NCI-H1436 treated with DMSO at 0.1 percent for 48 hours (cell line): ENCODE measurements at regions not wholly inside any gene's neighbourhood (a gene's known extent, or its start where the extent isn't known, plus 50 kb on each side); places are given as distances from the start of the nearest gene placed in this dataset.

Experiments used
- DNase-seq: peaks from one replicate; lab custom pipeline; 2025; lab: John Stamatoyannopoulos, UW

DNA sequence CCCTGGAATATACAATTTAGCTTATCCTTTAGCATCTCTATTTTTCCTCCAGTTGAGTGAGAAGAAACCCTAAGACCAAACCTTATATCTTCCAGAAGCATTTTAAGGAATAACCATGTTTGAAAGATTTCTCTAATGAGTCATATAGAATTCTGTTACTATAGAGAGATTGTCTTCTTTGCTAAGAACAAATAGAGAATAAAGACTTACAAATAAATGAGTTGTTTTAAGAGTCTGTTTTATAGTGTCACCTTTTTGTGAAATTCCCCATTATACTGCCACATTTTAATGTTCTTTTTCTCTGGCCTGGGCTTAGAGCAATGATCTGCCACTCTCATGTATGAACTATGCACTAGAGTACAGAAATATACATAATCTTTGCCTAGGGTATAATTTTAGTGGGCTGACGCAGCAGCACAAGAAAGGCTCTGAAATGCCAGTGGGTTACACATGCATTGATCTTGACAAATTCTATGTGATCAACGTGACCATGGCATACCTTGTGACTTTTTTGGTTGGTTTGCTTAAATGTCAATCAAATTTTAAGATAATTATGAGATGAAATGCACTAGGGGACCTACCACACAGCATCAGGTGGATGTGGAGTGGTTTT, 145.1 kb upstream of the MKLN1 start:
- no peak for DNase-seq

DNA sequence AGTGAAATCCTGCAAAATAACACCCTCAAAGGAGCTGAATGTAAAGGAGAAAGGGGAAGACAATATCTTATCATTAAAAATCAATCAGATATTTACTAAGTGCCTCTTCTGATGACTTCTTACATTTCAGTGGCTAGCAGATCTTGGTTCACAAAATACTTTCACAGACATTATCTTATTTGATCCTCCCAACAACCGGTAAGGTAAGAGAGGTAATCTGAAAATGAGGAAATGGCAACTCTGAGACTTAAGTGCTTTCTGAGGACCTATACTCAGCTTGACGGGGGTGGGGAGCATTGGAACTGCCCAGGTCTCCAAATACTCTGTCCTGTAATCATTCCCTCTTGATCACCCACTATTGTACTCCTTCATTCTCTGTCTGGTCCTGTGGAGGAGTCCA, 144.6 kb upstream of the MKLN1 start:
- no peak for DNase-seq

DNA sequence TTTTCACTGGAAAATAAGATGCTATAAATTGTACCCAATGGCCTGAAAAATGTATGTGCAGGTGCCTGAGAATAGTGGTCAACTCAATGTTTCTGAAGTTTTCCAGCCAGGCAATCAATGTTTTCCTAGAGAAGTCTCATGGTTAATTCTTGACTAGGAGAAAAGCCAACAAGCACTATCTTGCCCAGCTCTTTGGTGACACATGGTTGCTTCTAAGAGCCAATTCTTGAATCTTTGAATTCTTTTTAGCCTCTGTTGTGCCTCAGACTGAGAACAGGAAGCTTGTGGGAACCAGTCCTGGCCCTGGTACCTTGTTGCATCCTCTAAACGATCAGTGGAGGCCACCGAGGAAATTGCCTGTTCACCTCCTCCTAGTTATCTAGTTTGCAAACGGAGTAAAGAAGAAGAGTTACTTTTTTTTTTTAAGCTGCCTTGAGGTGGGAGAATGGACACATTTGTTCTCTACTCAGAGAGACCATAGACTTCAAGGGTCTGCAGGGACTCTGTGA, 144.0 kb upstream of the MKLN1 start:
- no peak for DNase-seq

DNA sequence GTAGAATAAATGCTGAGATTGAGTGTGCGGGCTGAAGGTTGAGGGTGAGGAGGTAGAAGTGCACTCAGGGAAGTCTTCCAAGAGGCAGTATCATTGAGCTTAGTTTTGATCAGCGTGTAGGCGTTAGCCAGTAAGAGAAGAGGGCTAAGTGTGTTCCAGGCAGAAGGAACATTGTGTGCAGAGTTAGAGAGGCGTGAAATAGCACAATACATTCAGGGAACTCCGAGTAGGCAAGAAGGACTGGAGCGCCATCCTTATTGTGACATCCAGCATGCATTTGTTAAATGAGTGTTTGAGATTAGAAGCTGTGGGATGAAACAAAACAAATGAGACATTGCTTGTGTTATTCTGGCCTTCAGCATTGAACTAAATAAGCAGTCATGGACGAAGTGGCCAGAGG, 140.9 kb upstream of the MKLN1 start:
- no peak for DNase-seq

DNA sequence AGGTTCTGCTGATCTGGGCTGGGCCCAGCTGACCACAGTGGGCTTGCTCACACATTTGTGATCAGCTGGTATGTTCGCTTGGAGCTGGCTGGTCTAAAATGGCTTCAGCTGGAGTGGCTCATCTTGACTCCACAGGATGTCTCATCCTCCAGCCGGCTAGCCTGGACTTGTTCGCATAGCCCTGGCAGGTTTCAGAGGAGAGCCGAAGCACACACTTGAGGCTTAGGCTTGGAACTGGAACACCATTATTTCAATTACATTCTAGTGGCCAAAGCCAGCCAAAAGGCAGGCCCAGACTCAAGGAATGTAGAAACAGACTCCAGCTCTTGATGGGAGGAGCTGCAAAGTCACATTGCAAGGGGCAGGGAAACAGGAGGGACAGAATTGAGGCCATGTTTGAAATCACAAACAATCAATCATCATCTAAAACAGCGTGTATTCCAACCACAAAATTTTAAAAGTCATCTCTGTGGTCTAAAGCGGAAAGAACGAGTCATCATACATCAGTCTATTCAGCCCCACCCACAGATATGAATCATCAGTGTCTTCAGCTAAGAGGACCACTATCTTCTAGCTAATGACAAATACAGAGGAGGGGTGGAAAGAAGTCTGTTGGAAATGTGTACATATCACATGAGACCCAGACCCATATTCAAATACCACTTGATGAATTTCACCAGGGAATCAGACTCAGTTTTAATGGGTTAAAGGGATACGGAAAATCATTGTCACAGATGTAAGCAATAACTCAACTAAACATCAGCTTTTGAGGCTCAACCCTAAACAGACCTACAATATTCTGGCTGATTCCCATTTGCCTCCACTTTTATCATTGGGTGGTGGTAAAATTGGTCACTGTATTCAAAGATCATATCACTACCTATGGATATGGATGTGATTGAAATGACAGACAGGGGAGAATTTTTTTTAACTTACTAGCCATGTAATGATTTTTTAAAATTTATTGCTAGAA, 139.0 kb upstream of the MKLN1 start:
- DNase-seq: no peak

DNA sequence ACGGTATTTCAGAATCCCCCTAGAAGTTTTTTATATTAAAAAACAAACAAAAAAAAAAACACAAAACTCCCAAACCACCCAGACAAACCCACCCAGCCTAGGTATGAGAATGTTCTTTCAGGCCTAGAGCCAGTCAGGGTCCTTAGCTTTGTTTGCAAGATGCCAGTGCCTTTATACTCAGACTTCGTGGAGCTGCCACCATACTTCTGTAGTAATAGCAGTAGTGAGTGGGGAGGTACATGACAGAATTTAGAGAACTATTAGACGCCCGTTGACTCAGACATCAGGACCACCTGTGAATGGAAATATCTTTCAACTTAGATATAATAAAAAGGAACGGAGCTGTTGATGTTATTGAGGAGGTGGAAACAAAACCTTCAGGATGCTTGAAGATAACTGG, 138.2 kb upstream of the MKLN1 start:
- DNase-seq: no peak

DNA sequence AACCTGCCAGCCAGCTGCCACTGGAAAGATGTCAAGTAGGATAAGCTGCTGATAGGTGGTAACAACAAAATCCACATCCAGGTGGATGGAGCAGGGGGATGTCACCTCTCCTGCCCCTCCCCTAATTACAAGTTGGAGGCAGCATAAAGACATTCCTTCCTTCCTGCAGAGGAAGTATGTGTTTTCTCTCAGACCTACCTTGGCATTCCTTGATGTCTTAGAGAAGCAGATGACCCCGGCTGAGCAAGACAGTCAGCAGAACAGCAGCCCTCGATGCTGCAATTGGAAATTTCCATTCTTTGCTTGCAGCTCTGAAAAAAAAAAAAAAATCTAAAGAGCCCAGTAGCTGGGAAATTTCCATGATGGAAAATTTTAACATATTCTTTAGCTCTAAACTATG, 137.5 kb upstream of the MKLN1 start:
- no peak for DNase-seq

DNA sequence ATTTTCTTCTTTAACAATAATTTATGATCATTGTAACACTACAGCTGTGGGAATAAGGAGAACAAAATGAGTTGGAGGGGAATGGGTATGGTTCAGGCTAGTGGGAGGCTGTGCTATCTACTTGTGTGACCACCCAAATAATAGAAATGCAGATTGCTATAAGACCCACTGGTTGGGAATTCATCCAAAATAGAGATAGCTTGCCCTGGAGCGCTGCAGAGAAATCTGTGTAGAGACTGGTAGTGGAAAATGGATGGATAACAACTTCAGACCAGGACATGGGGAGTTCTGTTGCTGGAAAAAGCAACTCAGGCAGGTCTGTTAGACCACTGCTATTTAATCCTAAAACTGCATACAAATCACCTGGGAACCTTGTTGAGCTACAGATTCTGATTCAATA, 137.1 kb upstream of the MKLN1 start:
- no peak for DNase-seq

DNA sequence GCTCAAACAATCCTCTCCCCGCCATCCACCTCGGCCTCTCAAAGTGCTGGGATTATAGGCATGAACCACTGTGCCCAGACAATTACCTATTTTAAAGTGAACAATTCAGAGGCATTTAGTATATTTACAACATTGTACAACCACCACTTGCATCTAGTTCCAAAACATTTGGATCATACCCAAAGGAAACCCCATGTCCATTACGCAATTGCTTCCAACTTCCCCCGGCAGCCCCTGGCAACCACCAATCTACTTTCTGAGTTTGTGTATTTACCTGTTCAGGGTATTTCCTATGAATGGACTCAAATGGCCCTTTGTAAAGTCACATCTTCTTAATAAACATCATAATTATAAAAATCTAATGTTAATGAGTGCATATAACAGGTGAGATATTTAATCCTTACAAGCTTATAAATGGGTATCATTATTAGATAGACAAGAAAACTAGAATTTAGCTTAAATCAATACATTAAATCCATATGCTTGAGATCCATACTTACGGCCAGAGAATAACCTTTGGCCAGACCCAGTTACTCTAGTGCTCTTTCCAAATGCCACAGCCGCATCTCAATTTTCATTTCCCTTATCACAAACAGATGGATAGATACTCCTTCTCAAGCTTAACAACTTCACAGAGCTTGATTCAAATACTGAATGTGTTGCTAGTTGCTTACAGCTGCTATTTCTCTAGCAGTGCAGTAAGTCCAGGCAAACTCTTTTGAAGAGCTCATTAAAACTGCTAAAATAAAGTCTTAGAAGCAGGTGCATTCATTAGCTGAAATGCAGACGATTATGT, 133.4 kb upstream of the MKLN1 start:
- no peak for DNase-seq

DNA sequence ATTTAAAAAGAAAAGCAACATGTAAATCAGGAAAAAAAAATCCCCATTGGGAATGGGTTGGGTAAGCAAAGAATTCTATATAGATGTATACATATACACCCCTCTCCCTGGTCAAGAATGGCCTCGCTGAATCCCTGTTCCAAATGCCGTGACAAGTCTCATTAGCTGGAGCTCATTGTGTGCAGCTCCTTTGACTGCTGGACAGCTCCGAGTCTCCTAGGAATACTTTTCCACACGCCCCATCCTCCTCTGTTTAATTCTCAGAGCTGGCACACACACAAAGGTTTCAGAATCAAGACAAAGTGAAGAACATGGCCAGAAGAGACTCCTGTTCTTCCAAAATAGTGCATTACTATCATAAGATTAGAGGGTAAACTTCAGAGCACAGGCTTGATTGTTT, 130.9 kb upstream of the MKLN1 start:
- DNase-seq: no peak

DNA sequence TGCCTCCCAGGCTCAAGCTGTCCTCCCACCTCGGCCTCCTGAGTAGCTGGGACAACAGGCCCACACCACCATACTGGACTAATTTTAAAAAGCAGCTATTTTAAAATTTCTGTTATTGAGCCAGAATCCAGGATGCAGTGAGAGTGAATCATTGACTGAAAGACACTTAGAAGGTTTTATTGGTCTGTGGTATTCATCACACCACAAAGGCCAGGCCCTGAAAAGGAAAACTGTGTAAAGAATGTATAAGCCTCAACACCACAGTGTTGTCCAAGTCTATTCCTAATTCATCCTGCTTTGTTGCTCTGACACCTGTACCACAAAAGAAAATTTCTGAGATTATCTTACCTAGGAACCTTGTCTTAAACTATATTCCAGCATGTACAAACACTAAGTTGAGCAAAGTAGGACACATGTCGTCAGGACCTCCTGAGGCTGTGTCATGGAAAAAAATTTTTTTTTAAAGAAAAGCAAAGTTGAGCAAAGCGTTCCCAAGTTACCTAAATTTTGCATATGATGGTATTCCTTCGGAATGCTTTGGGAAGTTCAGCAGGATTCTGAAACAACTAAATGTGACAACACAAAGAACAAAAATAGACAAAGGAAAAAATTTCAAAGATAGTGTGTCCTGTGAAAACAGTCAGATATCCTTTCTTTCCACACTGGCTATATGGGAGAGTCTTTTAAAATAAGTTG, 129.6 kb upstream of the MKLN1 start:
- DNase-seq: no peak

DNA sequence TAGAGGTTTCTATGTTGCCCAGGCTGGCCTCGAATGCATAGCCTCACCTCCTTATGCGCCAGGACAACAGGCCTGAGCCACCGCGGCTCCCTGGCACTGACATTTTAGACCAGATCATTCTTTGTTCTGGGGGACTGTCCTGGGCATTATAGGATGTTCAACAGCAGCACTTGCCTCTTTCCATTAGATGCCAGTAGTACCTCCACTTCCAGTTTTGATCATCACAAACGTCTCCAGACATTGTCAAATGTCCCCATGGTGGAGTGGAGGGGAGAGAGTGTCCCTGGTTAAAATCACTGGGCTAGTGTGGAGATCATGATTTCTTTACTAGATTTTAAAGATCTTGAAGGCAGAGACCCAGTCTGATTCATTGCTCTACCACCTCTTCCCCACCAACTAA, 125.2 kb upstream of the MKLN1 start:
- DNase-seq: no peak

DNA sequence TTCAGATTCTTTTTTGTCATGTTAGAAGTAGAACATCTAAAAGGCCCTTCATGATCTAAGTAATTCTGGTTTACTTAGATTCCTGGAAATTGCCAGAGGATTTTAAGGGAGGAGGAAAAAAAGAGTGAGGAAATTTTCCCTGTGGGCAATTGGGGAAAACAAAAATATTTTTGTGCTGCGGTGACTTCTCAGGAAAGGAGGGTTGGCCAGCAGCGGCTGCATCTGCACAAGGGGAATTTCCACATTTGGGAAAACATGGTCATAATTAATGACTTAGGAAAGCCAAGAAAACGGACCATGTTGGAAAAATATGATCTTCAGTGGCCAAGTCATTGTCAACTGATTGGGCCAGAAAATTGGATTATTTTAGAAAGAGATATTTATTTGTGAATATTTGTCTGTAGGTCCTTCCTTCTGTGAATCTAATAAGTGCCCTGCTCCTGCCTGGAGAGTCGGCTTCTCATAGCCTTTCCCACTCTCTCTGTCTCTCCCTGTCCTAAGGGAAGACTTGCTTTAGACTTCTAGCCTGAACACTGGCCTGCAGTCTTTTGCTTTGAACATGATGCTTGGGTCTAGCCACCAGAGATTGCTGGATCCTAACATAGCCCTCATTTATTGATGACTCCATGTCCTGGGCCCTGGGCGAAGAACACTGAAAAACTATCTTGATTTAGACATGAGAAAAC, 124.2 kb upstream of the MKLN1 start:
- DNase-seq: no peak

DNA sequence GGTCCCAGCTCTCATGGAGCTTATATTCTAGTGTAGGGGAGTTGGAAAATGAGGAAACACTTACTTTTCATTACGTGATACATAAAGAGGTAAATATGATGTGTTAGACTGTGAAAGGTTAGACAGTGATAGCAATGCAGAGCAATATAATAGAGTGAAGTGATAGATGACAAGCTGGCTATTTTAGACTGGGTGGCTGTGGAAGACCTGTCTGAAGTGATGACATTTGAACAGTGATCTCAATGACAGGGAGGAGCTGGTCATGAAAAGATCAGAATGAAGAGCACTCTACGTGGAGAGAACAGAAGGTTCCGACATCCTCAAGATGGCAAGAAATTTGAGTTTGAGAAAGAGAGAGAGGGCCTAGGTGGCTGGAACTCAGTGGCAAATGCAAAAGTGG, 118.9 kb upstream of the MKLN1 start:
- DNase-seq: no peak

DNA sequence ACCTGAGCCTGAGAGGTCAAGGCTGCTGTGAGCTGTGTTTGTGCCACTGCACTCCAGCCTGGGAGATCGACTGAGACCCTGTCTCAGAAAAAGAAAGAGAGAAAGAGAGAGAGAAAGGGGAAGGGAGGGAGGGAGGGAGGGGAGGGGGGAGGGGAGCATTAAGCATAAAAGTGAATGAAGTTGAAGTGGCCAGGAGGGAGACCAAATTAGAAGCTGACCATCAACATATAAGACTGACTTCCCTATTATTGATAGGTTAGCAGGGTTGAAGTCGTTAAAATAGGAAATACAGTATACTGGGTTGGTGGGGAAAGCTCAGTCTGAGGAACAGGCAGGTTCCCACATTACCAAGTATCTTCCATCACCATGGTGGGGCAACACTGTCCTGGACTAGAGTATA, 117.1 kb upstream of the MKLN1 start:
- DNase-seq: no peak

DNA sequence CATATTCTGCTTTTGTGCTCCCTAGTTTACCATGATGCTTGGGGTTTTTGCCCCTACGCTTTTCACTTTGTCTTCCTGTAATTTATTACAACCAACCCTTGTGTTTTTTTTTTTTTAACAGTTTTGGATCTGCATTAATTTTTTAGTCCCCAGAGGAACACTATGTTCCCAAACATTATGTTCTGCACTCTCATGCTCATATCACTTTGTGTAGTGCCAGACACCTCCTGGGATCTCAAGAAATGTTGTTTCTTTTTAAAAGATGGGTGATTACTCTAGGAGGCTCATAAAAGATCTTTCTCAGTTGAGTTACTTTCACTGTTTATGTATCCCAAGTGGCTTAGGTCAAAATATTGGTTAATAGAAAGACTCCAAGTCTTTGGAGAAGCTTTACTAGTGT, 116.2 kb upstream of the MKLN1 start:
- DNase-seq: no peak

DNA sequence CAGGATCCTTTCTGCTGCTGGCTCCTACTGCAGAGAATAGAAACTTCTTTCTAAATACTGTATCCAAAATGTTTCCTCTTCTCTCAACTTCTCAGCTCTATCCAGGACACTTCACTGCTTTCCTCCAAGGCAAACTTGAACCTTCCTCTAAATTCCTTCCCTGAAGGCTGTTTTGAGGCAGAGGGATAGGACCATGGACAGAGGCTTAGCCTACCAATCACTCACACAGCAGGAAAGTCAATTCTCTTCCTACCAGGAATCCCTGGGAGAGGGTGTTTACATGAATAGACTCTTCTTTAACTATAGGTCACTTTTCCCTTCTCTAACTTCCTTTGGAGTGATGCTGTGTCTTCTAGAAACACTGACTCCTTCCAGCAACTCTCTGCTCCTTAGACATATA, 115.6 kb upstream of the MKLN1 start:
- DNase-seq: no peak

DNA sequence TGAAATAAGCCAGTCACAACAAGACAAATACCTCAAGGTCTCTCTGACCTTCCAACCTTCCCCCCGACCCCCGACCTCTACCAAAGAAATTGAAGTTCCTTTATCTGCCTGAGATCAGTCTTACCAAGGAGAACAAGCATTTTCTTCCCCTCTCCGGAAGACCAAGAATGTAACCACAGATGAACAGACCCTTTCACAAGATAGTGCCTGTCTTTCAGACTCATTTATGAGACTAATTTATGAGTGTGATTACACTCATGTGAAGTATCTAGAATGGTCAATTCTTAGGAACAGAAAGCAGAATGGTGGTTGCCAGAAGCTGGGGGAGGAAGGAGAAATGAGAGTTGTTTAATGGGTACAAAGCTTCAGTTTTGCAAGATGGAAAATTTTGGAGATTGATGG, 108.9 kb upstream of the MKLN1 start:
- DNase-seq: no peak

DNA sequence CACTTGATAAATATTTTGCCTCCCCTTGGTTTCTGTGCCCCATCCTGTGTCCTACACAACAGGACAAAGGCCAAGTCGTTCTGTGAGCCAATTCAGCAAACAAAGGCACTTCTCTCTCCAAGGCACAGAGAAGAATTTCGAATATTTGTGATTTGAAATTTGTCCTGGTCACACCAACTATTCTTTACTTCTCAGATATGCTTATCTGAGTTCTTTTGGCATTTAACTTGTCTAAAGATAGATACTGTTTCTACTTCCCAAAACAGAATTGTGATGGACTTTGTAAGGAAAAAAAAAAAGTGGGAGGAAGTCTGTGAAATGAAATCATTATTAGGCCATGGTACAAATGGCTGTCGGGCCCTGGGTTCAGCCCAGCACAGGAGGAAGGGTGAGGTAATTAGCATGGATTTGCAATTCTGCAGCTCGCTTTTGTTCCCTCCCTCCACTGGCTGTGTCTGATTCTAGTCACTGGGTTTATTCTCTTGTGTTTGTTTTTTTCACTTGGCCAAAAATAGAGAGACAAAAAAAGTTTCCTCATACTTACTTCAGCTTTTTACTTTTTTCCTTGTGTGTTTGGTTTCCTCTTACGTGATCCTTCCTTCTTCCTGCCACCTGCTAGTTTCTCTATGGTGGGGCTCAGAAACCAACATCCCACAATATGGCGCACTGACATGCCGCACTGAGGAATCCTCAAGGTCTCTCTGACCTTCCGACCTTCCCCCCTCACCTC, 108.2 kb upstream of the MKLN1 start:
- no peak for DNase-seq

DNA sequence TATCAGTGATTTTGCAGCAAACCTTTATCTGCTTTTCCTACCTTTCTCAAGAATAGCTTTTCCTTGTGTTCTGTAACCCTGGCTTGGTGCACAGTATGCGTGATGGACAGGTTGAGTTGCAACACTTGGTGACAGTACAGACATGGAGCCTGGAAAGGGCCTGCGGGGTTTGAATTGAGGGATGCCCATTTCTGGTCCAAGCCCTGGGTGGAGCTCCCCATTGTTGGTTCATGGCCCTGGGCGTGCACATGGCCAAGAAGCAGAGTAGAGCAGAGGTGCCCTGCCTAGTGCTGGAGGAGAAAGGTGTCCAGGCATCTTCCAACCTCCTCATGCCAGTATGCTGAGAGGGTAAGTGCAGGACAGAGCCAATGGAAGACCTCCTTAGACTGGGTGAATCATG, 106.6 kb upstream of the MKLN1 start:
- no peak for DNase-seq

DNA sequence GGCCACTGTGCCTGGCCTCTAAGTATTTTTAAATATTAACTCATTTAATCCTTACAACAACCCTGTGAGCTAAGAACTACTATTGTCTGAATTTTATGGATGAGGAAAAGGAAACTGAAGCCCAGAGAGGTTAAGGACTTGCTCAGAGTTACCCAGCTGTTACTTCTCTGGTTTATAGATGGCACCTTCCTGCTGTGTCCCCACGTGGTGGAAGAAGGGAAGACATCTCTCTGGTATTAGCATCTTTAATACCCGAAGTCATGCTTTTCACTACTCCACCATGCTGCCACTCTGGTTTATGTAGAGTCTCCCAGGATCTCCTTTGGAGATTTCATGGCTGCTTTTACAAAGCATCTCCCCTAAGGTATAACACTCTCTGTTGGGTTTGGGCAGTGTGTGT, 105.5 kb upstream of the MKLN1 start:
- DNase-seq: no peak
